ENCODE measurements at regions not wholly inside any gene's neighbourhood (a gene's known extent, or its start where the extent isn't known, plus 50 kb on each side); places are given as distances from the start of the nearest gene placed in this dataset.

DNA sequence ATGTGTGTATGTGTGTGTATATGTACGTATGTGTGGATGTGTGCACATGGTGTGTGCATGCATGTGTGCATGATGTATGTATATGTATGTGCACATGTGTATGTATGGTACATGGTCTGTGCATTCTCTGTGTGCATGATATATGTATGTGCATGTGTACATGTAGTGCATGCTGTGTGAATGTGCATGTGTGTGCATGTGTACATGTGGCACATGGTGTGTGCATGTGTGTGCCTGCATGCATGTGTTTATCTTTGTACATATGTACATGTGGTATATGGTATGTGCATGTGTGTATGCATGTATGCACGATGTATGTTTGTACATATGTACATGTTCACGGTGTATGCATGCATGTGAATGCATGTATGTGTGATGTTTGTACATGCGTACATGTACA is 383.7 kb downstream of the TYW1 start:
- H3K27me3 ChIP-seq (ENCODE audit: insufficient read depth, low read length) = no peaks in the 10 kb centered on the region
- H2AFZ ChIP-seq (ENCODE audit: low read length) = no peak overlapping the region
- no peak overlapping the region for H3K4me2 ChIP-seq (ENCODE audit: insufficient read depth, low read length)
- no peaks in the 10 kb centered on the region for H3K79me2 ChIP-seq (ENCODE audit: insufficient read depth, low read length)
- no peaks in the 10 kb centered on the region for H3K36me3 ChIP-seq (ENCODE audit: insufficient read depth, low read length)
- TF ChIP-seq, protein P1, sequence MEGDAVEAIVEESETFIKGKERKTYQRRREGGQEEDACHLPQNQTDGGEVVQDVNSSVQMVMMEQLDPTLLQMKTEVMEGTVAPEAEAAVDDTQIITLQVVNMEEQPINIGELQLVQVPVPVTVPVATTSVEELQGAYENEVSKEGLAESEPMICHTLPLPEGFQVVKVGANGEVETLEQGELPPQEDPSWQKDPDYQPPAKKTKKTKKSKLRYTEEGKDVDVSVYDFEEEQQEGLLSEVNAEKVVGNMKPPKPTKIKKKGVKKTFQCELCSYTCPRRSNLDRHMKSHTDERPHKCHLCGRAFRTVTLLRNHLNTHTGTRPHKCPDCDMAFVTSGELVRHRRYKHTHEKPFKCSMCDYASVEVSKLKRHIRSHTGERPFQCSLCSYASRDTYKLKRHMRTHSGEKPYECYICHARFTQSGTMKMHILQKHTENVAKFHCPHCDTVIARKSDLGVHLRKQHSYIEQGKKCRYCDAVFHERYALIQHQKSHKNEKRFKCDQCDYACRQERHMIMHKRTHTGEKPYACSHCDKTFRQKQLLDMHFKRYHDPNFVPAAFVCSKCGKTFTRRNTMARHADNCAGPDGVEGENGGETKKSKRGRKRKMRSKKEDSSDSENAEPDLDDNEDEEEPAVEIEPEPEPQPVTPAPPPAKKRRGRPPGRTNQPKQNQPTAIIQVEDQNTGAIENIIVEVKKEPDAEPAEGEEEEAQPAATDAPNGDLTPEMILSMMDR (IDR thresholded peaks at IDR 0.05; ENCODE audit: extremely low read depth, low read depth, low read length) = no peak
- H4K20me1 ChIP-seq (ENCODE audit: insufficient read depth, low read length) = no peaks in the 10 kb centered on the region
- H3K4me3 ChIP-seq (ENCODE audit: insufficient read depth, low read length) = no peak overlapping the region
- no peaks in the 10 kb centered on the region for H3K4me1 ChIP-seq (ENCODE audit: insufficient read depth, low read length)
- DNase-seq (ENCODE audit: insufficient read length, low spot score, missing footprints) = no peak
- H3K27ac ChIP-seq (ENCODE audit: low read depth, low read length) = no peak overlapping the region
- H3K9me3 ChIP-seq (ENCODE audit: low read depth, low read length) = peaks cover 2% of the 10 kb centered on the region

- no peaks in the 10 kb centered on the region for H4K20me1 ChIP-seq (ENCODE audit: insufficient read depth, low read length)
- no peak overlapping the region for H3K4me3 ChIP-seq (ENCODE audit: insufficient read depth, low read length)
- no peak overlapping the region for H3K27ac ChIP-seq (ENCODE audit: low read depth, low read length)
- H2AFZ ChIP-seq (ENCODE audit: low read length) = no peak overlapping the region
- no peaks in the 10 kb centered on the region for H3K79me2 ChIP-seq (ENCODE audit: insufficient read depth, low read length)
- no peaks in the 10 kb centered on the region for H3K27me3 ChIP-seq (ENCODE audit: insufficient read depth, low read length)
- H3K36me3 ChIP-seq (ENCODE audit: insufficient read depth, low read length) = no peaks in the 10 kb centered on the region
- DNase-seq (ENCODE audit: insufficient read length, low spot score, missing footprints) = no peak
- H3K4me2 ChIP-seq (ENCODE audit: insufficient read depth, low read length) = no peak overlapping the region
- H3K4me1 ChIP-seq (ENCODE audit: insufficient read depth, low read length) = no peaks in the 10 kb centered on the region
- TF ChIP-seq, protein P1 (IDR thresholded peaks at IDR 0.05; ENCODE audit: extremely low read depth, low read depth, low read length) = no peak
- H3K9me3 ChIP-seq (ENCODE audit: low read depth, low read length) = peaks cover 2% of the 10 kb centered on the region
Measured at GRCh38 chr7:67380858-67381257, 384.2 kb downstream of the TYW1 start.

GRCh38 chr7:67387851-67388250 is 391.2 kb downstream of the TYW1 start:
- Histone ChIP-seq H3K79me2 (ENCODE audit: insufficient read depth, low read length) (no peaks in the 10 kb centered on the region), H3K4me2 (ENCODE audit: insufficient read depth, low read length) (no peak overlapping the region), H3K27ac (ENCODE audit: low read depth, low read length) (no peak overlapping the region), H2AFZ (ENCODE audit: low read length) (no peak overlapping the region), H3K4me3 (ENCODE audit: insufficient read depth, low read length) (no peak overlapping the region), H3K27me3 (ENCODE audit: insufficient read depth, low read length) (no peaks in the 10 kb centered on the region), H3K4me1 (ENCODE audit: insufficient read depth, low read length) (no peaks in the 10 kb centered on the region), H3K36me3 (ENCODE audit: insufficient read depth, low read length) (no peaks in the 10 kb centered on the region), H3K9me3 (ENCODE audit: low read depth, low read length) (no peaks in the 10 kb centered on the region), H4K20me1 (ENCODE audit: insufficient read depth, low read length) (no peaks in the 10 kb centered on the region)
- no peak for DNase-seq (ENCODE audit: insufficient read length, low spot score, missing footprints)
- TF ChIP-seq, protein P1 (IDR thresholded peaks at IDR 0.05; ENCODE audit: extremely low read depth, low read depth, low read length) = no peak

DNA sequence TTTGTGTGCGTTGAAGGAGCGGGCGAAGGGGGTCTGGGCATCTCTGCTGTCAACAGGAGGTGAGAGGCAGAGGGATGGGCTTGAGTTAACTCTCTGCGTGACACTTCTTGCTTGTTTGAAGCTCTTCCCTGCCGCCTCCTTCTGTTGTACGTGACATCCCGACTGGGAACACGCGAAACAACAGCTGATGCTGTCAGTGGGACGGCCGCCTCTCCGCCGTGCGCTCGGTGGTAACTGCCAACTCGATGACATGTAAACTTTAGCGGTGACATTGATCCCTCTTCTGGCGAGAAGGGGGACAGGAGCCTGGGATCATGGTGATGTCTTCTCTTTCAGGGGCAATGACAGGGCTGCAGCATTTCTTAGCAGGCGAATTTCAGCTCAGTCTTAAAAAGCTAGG is 394.5 kb downstream of the TYW1 start:
- Histone ChIP-seq H3K9me3 (ENCODE audit: low read depth, low read length) (no peaks in the 10 kb centered on the region), H2AFZ (ENCODE audit: low read length) (no peak overlapping the region), H3K36me3 (ENCODE audit: insufficient read depth, low read length) (no peaks in the 10 kb centered on the region), H3K4me1 (ENCODE audit: insufficient read depth, low read length) (no peaks in the 10 kb centered on the region), H3K4me3 (ENCODE audit: insufficient read depth, low read length) (no peak overlapping the region), H3K79me2 (ENCODE audit: insufficient read depth, low read length) (no peaks in the 10 kb centered on the region), H3K4me2 (ENCODE audit: insufficient read depth, low read length) (no peak overlapping the region), H3K27me3 (ENCODE audit: insufficient read depth, low read length) (no peaks in the 10 kb centered on the region), H4K20me1 (ENCODE audit: insufficient read depth, low read length) (no peaks in the 10 kb centered on the region), H3K27ac (ENCODE audit: low read depth, low read length) (no peak overlapping the region)
- TF ChIP-seq, protein P1 (IDR thresholded peaks at IDR 0.05; ENCODE audit: extremely low read depth, low read depth, low read length) = no peak
- no peak for DNase-seq (ENCODE audit: insufficient read length, low spot score, missing footprints)

Measured in osteoblast (primary cell).